Right lobe of liver (tissue), 6 donors: ENCODE measurements at regions not wholly inside any gene's neighbourhood (a gene's known extent, or its start where the extent isn't known, plus 50 kb on each side); places are given as distances from the start of the nearest gene placed in this dataset.

Source experiments
- ATAC-seq, 4 donors: fragments of 200-7000 bp; cut with Tn5 transposase; one replicate each; pipeline ENCODE4 v1.9.1; 2020; ENCODE audit warnings: mild to moderate bottlenecking in 4 of 4, moderate library complexity in 4 of 4
- DNase-seq, 3 donors: peaks; one replicate each; pipeline ENCODE4 v3.0.0-alpha.2; 2020
- H3K27ac ChIP-seq, 3 donors: fragments of 200-600 bp; one replicate each; pipeline ENCODE4 v1.8.0; 2022
- H3K27me3 ChIP-seq, 2 donors: fragments of 200-600 bp; one replicate each; pipeline ENCODE4 v1.8.0; 2022
- H3K36me3 ChIP-seq, 4 donors: fragments of 200-600 bp; sonication (generic) in 1 of 4; one replicate each; pipeline versions ENCODE4 v1.5.1 to v1.8.0; 2017 to 2022; ENCODE audit warnings: control low read depth in 1 of 4
- H3K4me1 ChIP-seq, 4 donors: fragments of 200-600 bp; sonication (generic) in 1 of 4; one replicate each; pipeline versions ENCODE4 v1.5.1 to v1.8.0; 2017 to 2022; ENCODE audit warnings: control low read depth in 1 of 4
- H3K4me3 ChIP-seq, 3 donors: fragments of 200-600 bp; one replicate each; pipeline ENCODE4 v1.8.0; 2022
- H3K9me3 ChIP-seq, 4 donors: fragments of 200-600 bp; sonication (generic) in 1 of 4; one replicate each; pipeline versions ENCODE4 v1.5.1 to v1.8.0; 2017 to 2022; ENCODE audit warnings: control low read depth in 1 of 4
- POLR2A ChIP-seq: fragments of 450-650 bp; IDR thresholded peaks from one replicate; pipeline ENCODE4 v1.6.1; 2017; ENCODE audit warnings: antibody characterized with exemption, mild to moderate bottlenecking
- WGBS: methylation state at CpG from one replicate; pipeline ENCODE4 v1.1.6; 2018; ENCODE audit warnings: low coverage, low lambda C conversion rate; ENCODE audit not compliant: insufficient coverage; ENCODE audit errors: missing lambda C conversion rate; 5-methylcytosine and 5-hydroxymethylcytosine counted together
- intact Hi-C, 2 donors: fragments of 100-400 bp; cut with DNase I; formaldehyde crosslinking; loops; one replicate each; pipeline versions ENCODE4 v1.11.2 to v1.14.1; 2022
- TF ChIP-seq, protein P1 (sequence below), 4 donors: fragments of 200-600 bp in 3 of 4; fragments of 450-650 bp in 1 of 4; IDR thresholded peaks; one replicate each; pipeline versions ENCODE4 v1.5.1 to v1.8.0; 2016 to 2022; ENCODE audit warnings: antibody characterized with exemption in 4 of 4, mild to moderate bottlenecking in 2 of 4
- donor health status: DM: no; HTN: yes; CAD: no.
- donor health status: DM: no; HTN: no; CAD: no.
- donor health status: DM: no; HTN: no; CAD: no.
- donor health status: DM: no; HTN: yes; CAD: no.
- donor health status: DM: no; HTN: yes; CAD: no.

DNA sequence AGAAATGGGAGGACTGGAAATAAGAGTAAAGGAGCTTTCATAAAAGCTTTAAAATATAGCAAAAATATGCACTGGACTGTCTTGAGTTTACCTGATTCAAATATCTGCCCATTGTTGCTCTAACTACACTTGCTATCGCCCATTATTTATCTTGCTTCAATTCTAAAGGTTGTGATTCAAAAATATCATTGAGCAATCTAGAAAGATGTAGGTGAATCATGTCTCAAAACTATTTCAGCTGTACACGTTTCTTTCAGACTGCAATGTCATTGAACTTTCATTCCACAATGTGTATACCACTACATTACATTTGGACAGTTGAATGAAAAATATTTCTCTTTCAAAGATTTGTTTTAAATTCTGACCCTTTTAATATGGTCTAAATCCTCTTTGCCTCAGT lies 545.6 kb downstream of the BMP2 start:
- no peak overlapping the region for H3K4me3 ChIP-seq
- no peak for ATAC-seq
- intact Hi-C loops, result no loop called here
- no peak overlapping the region for H3K27ac ChIP-seq
- no peak for DNase-seq
- WGBS, result 50% methylated on average over 2 of the region's 2 CpGs
- H3K36me3 ChIP-seq, result peaks cover 0 to 2% (median 0%) of the 10 kb centered on the region in 4 donors
- TF ChIP-seq, protein P1, sequence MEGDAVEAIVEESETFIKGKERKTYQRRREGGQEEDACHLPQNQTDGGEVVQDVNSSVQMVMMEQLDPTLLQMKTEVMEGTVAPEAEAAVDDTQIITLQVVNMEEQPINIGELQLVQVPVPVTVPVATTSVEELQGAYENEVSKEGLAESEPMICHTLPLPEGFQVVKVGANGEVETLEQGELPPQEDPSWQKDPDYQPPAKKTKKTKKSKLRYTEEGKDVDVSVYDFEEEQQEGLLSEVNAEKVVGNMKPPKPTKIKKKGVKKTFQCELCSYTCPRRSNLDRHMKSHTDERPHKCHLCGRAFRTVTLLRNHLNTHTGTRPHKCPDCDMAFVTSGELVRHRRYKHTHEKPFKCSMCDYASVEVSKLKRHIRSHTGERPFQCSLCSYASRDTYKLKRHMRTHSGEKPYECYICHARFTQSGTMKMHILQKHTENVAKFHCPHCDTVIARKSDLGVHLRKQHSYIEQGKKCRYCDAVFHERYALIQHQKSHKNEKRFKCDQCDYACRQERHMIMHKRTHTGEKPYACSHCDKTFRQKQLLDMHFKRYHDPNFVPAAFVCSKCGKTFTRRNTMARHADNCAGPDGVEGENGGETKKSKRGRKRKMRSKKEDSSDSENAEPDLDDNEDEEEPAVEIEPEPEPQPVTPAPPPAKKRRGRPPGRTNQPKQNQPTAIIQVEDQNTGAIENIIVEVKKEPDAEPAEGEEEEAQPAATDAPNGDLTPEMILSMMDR (IDR thresholded peaks at IDR 0.05), result no peak
- no peak for TF ChIP-seq POLR2A
- no peaks in the 10 kb centered on the region for H3K9me3 ChIP-seq
- no peaks in the 10 kb centered on the region for H3K27me3 ChIP-seq
- no peaks in the 10 kb centered on the region for H3K4me1 ChIP-seq

DNA sequence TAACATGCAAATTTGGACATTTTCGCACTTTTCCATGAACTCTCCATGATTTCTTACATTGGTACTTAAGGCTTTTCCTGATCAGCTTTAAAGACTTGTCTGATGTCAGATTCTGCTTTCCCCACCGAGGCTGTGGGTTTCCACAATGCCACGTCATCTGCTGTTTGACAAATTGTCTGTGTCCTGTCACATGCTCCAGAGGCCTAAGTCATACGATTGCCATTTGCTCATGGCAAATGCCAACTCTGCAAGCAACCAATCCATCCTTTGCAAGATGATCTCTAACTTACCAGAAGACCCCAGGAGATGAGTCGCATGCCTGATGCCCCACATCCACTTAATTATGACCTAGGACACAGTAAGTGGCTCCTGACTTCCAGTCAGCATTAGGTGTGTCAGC lies 556.5 kb downstream of the BMP2 start:
- ATAC-seq (no peak), DNase-seq (no peak)
- TF ChIP-seq, protein P1 (IDR thresholded peaks at IDR 0.05), result no peak
- no peak for TF ChIP-seq POLR2A
- Histone ChIP-seq H3K36me3 (no peaks in the 10 kb centered on the region), H3K4me1 (no peaks in the 10 kb centered on the region), H3K9me3 (no peaks in the 10 kb centered on the region), H3K4me3 (no peak overlapping the region), H3K27me3 (no peaks in the 10 kb centered on the region), H3K27ac (no peak overlapping the region)
- intact Hi-C loops, result no loop called here
- WGBS, result 55% methylated on average over 5 of the region's 5 CpGs

DNA sequence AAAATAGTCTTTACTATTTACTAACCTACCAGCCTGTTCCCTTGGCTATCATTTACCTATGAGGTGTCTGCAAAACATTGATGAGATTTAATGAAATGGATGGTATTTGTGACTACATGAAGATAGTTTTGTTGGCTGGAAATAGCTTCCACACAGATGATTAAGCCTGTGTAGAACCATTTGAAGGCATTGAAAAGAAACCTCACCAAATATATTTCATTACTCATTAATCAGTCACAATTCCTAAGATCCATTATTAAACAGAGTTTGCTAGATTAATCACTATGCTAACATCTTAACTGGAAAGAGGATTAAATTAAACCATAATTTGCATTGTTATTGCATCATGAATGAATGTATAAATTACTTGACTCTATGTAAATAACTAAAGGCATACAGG lies 560.3 kb downstream of the BMP2 start:
- DNase-seq (no peak), ATAC-seq (no peak)
- TF ChIP-seq, protein P1 (IDR thresholded peaks at IDR 0.05), result no peak
- TF ChIP-seq POLR2A, result no peak
- no peak overlapping the region for H3K27ac ChIP-seq
- intact Hi-C loops, result no loop called here
- no peaks in the 10 kb centered on the region for H3K9me3 ChIP-seq
- no peaks in the 10 kb centered on the region for H3K36me3 ChIP-seq
- H3K4me3 ChIP-seq, result no peak overlapping the region
- no peaks in the 10 kb centered on the region for H3K27me3 ChIP-seq
- no peaks in the 10 kb centered on the region for H3K4me1 ChIP-seq

DNA sequence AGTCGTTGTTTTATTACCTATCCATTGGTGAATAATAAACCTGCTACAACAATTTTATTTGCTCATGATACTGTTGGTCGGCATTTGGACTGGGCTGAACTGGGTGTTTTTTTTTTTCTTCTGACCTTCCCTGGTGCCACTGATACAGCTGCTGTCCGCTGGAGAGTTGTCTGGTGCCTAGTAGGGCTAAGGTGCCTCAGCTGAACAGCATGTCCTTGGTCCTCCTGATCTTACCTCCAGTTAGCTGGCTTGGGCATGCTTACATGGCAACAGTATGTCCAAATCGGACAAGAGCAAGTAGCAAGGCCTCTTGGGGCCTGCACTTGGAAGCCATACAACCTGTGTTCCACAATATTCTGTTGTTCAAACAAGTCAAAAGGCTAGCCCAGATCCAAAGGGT lies 563.4 kb downstream of the BMP2 start:
- no peaks in the 10 kb centered on the region for H3K36me3 ChIP-seq
- H3K9me3 ChIP-seq, result no peaks in the 10 kb centered on the region
- no peak for ATAC-seq
- no peak for DNase-seq
- no peak overlapping the region for H3K4me3 ChIP-seq
- 64% methylated on average over 4 of the region's 4 CpGs for WGBS
- TF ChIP-seq, protein P1 (IDR thresholded peaks at IDR 0.05), result no peak
- TF ChIP-seq POLR2A, result no peak
- H3K4me1 ChIP-seq, result no peaks in the 10 kb centered on the region
- H3K27ac ChIP-seq, result no peak overlapping the region
- intact Hi-C loops, result no loop called here
- H3K27me3 ChIP-seq, result no peaks in the 10 kb centered on the region

DNA sequence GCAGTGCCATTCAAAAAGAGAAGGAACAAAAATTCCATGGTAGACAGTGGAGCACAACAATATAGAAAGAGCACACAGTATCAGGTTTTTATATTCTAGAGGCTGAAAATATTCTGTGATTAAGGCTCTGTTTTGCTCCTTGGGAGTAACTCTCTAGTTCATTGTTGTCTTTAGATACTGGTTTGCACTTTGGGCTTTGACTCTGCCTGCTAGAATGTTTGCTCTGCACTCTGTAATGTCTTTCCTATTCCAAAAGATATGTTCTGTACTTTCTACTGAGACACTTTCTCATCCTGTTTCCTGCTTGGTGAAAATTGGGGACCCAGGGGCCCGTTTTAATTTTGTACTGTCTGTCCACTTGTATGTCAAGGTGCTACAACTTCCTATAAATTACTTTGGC lies 564.7 kb downstream of the BMP2 start:
- Histone ChIP-seq H3K4me3 (no peak overlapping the region), H3K27me3 (no peaks in the 10 kb centered on the region), H3K27ac (no peak overlapping the region), H3K4me1 (no peaks in the 10 kb centered on the region), H3K9me3 (no peaks in the 10 kb centered on the region), H3K36me3 (no peaks in the 10 kb centered on the region)
- WGBS, result 17% methylated on average over 1 of the region's 1 CpG
- TF ChIP-seq, protein P1 (IDR thresholded peaks at IDR 0.05), result no peak
- TF ChIP-seq POLR2A, result no peak
- ATAC-seq (peak; percentile 23 to 70 (median 50)), DNase-seq (no peak)
- intact Hi-C loops, result no loop called here
